Superior temporal gyrus (tissue), 1 donor: ENCODE measurements at regions not wholly inside any gene's neighbourhood (a gene's known extent, or its start where the extent isn't known, plus 50 kb on each side); places are given as distances from the start of the nearest gene placed in this dataset.

ENCODE experiments used
- DNase-seq: peaks from one replicate; pipeline ENCODE4 v3.0.0-alpha.2; 2016; ENCODE audit errors: extremely low spot score

- no peak for DNase-seq
These were observed 212.4 kb upstream of the GLI3 start for GRCh38 chr7:42449431-42449830.

- no peak for DNase-seq
These were observed 211.9 kb upstream of the GLI3 start for GRCh38 chr7:42448901-42449300.

DNA sequence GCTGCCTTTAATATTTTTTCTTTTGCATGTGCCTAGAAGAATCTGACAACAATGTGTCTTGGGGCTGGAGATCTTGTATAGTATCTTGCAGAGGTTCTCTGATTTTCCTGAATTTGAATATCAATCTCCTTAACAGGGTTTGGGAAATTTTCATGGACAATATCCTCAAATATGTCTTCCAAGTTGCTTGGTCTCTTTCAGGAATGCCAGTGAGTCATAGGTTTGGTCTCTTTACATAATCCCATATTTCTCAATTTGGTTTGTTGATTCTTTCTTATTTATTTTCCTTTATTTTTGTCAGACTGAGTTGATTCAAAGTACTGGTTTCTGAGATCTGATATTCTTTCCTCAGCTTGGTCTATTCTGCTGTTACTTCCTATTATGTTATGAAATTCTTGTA, 208.7 kb upstream of the GLI3 start:
- DNase-seq = no peak

- no peak for DNase-seq
These were observed 203.9 kb upstream of the GLI3 start for GRCh38 chr7:42440951-42441350.

DNA sequence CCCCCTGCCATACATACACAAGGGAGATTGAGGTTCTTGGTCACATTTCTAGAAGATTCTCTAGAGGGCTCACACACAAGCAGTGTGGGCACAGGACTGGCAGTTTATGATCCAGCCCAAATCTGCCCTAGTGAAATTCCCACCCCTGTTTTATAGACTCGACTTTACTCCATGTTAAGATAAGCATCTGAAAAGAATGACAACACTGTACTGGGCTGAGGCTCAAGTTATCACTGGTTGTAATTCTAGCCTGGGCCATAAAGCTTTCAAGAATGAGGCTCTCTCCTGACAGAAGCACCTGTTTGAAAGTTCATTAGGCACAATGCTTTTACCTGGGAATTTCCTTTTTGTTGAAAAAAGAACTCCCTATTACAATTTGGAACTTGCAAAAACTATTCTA, 195.6 kb upstream of the GLI3 start:
- DNase-seq = no peak

GRCh38 chr7:42431873-42432272, 194.9 kb upstream of the GLI3 start:
- DNase-seq = no peak

GRCh38 chr7:42429339-42429738, 192.3 kb upstream of the GLI3 start:
- DNase-seq = no peak

- no peak for DNase-seq
These were observed 189.2 kb upstream of the GLI3 start for GRCh38 chr7:42426163-42426562.

GRCh38 chr7:42414941-42415505, 178.0 kb upstream of the GLI3 start:
- no peak for DNase-seq

GRCh38 chr7:42414028-42414427, 177.0 kb upstream of the GLI3 start:
- no peak for DNase-seq

DNA sequence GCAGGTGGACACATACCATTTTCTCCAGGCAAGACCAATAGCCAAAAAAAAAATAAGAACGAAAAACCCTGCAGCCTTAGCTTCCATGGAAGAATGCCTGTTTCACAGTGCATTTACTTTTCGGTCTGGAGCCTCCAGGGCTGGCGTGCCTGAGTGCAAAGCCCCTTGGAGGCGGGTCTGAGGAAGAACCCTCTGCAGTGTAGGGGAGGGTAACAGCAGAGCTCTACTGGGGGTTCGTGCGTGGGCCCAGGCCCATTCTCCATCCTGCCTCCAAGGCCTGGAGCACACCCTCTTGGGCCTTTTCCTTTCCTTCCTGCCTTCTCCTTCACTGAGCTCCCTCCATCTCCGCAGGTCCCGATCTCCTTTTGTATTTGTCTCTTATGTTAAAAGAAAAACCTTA, 172.3 kb upstream of the GLI3 start:
- DNase-seq = no peak

DNA sequence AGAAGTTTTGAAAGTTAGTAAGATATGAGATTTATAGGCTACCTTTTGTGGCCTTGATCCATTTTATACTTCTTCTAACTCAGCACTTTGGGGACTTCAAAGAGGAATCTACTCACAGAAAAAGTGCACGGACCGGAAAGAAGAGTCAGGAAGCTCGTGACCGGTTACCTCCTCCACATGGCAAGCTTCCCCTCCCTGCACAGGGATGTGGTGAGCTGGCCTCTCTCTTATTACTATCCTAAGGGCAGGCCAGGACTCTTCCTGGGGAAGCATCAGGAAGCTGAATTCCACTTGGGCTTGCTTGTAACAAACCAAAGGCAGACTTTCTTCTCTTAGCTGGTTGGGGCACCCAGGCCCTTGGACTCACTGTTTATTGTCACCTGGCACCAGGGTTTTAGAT, 170.8 kb upstream of the GLI3 start:
- no peak for DNase-seq

GRCh38 chr7:42407021-42407710, 170.2 kb upstream of the GLI3 start:
- no peak for DNase-seq

DNA sequence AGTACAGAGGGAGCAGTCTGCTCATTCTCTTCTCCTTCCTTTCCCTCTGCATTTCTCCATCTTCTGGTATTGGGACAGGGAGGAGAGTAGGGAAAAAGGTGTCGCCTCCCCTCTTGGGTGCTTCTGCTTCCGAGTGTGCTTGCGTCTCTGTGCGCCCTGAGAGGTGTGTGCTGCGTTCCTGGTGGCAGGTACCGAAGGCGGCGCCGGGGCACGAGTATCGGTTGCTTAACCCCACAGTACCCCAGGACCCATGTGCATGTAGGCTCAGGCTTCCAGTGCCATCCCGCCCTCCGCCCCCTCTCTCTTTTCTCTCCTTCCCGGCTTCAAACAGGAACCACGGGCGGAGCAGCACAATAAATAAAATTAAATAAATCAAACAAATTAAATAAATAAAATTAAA, 169.3 kb upstream of the GLI3 start:
- no peak for DNase-seq

DNA sequence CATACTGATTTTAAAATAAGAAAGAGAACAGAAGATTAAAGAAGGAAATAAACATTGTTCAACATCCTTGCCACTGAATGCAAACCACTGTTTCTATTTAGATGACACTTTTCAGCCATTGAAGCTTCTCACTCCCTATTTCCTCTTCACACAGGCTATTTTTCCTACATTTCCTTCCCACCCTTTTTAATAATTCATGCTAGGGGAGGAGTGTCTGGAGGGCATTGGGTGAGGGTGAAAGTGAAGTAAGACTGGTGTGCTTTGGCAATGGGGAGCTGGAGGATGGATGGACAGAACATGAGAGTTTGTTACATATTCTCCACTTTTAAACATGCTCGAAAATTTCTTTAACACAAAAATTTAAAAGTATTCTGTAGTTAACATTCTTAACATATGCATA, 168.8 kb upstream of the GLI3 start:
- DNase-seq = no peak

DNA sequence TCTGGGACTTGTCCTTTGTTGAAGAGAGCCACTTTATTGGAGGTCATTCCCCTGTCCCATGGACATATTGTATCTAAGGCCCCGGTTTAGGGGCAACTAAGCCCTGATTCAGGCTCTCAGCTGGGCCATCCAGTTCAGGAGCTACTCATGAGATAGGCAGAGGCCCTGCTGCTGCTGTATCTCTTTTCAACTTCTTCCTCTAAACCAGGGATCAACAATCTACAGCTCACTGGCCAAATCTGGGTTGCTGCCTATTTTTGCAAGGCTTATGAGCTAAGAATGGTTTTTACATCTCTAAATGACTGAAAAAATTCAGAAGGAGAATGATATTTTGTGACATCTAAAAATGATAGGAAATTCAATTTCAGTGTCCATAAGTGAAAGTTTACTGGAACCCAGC, 166.8 kb upstream of the GLI3 start:
- no peak for DNase-seq

- DNase-seq = no peak
These were observed 164.0 kb upstream of the GLI3 start for GRCh38 chr7:42400961-42401360.

DNA sequence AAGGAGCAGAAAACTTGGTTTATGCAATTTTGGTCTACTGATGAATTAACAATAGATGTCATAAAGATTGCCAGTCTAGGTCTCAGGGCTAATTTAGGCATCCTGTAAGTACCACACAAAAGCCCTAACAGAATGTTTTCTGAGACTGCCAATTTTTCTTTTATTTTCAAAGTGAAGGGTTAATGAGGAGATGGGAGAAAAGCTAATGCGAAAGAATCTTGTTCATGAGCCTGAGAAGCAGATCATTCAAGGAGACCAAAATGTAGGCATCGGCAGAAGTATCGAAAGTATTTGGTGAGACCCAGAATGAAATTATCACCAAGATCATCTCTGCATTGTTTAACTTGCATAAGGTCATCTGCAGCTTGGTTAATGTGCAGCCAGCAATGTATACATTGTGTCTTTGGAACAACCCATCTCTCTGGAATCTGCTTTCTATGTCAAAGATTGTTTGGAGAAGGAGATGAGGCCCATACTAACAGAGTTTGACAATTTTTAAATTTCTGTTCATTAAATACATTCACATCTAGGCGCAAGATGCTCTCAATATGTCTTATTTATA, 163.3 kb upstream of the GLI3 start:
- DNase-seq = no peak

DNA sequence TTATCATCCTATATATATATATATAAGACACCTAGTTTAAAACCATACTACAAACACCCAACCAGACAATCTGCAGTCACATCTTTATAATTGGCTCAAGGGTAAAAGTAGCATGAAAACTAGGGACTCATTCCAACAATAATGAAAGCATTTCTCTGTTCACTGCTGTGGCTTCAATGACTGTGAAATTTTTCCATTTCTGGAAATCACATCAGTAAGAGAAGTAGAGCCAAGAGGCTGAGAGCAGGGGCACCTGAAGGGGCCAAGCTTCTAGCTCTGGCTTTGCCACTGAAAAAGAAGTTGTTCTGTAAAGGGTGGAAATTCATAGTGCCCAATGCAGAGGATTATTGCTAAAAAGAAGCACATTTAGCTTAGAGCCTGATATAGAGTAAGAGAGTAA, 158.6 kb upstream of the GLI3 start:
- DNase-seq = no peak

DNA sequence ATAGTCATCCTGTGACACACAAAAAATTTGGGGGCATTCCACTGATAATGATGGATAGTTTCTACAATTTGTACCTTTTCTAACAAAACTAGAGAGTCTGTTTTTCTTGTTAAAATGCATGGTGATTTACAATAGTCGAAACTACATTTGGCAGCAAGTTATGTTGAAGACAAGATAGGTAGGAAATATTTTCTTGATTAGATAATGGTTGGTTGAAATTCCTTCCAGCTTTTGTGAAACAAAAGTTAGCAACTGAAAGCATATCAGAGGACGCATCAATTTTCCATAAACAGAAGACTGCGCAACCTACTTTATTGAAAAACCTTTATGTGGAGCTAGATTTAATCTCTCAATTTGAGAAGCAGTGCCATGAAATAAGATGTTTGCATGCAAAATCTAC, 155.8 kb upstream of the GLI3 start:
- no peak for DNase-seq

GRCh38 chr7:42389697-42390096, 152.7 kb upstream of the GLI3 start:
- no peak for DNase-seq

DNA sequence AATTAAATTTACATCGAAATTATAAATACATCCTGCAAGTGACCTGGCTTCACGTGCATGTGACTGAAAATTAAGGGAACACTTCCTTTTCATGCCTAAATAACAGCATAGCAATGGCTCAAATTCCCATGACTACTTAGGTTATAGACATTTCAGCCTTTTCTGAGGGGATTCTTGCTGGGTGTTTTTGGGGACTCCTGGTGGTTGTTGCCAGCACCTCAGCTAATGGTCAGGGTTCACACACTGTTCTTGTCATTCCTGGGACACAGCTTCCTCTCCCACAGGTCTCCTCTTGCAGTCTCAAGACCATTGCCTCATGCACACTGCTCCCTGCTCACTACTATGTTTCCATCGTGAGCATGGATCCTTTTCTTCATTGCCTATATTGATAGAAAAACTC, 148.9 kb upstream of the GLI3 start:
- no peak for DNase-seq

- no peak for DNase-seq
These were observed 144.2 kb upstream of the GLI3 start for GRCh38 chr7:42381161-42381560.

- no peak for DNase-seq
These were observed 143.4 kb upstream of the GLI3 start for GRCh38 chr7:42380401-42380800.
